Right ventricle myocardium superior (tissue), 1 donor: ENCODE measurements at regions not wholly inside any gene's neighbourhood (a gene's known extent, or its start where the extent isn't known, plus 50 kb on each side); places are given as distances from the start of the nearest gene placed in this dataset.
"Not testable (repeated sequence)": the region's sequence is repeated elsewhere in the genome, so short reads cannot be mapped to it uniquely, and the experiment has no call there.

Experiments used
- ATAC-seq: fragments of 200-7000 bp; cut with Tn5 transposase; one replicate; pipeline ENCODE4 v1.9.1; 2020; ENCODE audit warnings: mild to moderate bottlenecking; ENCODE audit not compliant: poor library complexity
- DNase-seq: peaks from one replicate; pipeline ENCODE4 v3.0.0-alpha.2; 2020
- intact Hi-C: fragments of 100-400 bp; cut with DNase I; formaldehyde crosslinking; loops from one replicate; pipeline ENCODE4 v1.11.2; 2022
- donor health status: DM: no; HTN: yes; CAD: no; lungs with severe emphysema.

GRCh38 chr3:157926822-157927221 lies 179.4 kb downstream of the SHOX2 start:
- ATAC-seq: no peak
- intact Hi-C loops: no loop called here
- no peak for DNase-seq

GRCh38 chr3:157922614-157923013 lies 183.6 kb downstream of the SHOX2 start:
- DNase-seq (no peak), ATAC-seq (no peak)
- intact Hi-C loops: no loop called here

- intact Hi-C loops: no loop called here
- no peak for ATAC-seq
- DNase-seq: no peak
These were observed 184.4 kb downstream of the SHOX2 start for GRCh38 chr3:157921811-157922210.

DNA sequence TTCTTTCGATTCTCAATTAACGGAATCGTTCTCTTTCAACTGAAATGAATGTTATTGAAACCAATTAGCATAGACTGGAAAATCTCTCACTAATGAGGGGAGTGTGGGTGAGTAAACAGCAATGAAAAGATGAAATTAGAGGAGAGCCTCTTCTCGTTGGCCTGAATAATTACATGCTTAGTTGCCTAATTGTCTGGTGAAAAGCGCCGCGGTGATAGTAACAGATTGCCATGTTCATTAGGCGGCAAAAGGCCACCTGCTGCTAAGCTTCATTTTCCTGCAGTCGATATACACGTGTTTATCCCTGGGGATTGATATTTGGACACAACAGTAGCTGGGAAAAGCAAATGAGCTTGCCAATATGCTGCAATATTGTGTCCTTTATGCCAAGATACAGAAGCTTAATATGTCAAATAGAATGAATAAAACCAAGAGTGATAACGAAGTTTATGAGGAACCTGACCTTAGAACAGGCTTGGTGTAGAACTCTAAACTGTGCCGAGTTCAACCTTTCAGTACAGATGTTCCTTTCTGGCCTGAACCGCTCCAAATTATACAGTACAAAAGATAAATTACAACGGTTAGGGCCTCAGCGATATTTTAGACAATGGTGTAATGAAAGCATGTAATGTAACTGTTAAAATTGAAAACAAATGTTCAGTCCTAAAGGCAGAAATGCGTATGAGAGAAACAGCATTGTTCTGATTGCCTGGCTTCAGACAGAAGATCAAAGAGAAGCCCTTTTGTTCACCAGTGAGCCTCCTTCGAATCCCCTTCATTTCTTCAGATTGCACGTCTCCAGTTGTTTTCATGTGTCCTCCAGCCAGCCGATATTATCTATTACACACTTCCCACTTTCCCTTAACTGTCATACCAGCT lies 185.2 kb downstream of the SHOX2 start:
- DNase-seq (no peak), ATAC-seq (no peak)
- intact Hi-C loops: no loop called here

- intact Hi-C loops: no loop called here
- DNase-seq: no peak
These were observed 186.8 kb downstream of the SHOX2 start for GRCh38 chr3:157919319-157919887.

GRCh38 chr3:157918402-157918801 lies 187.8 kb downstream of the SHOX2 start:
- intact Hi-C loops: no loop called here
- no peak for ATAC-seq
- DNase-seq: no peak

More at GRCh38 chr3:157919319-157919887, 186.8 kb downstream of the SHOX2 start:
- ATAC-seq: no peak

GRCh38 chr3:157916672-157917071 lies 189.5 kb downstream of the SHOX2 start:
- DNase-seq: no peak
- intact Hi-C loops: no loop called here
- ATAC-seq: no peak

- no peak for ATAC-seq
- intact Hi-C loops: no loop called here
- DNase-seq: no peak
These were observed 191.3 kb downstream of the SHOX2 start for GRCh38 chr3:157914882-157915281.

DNA sequence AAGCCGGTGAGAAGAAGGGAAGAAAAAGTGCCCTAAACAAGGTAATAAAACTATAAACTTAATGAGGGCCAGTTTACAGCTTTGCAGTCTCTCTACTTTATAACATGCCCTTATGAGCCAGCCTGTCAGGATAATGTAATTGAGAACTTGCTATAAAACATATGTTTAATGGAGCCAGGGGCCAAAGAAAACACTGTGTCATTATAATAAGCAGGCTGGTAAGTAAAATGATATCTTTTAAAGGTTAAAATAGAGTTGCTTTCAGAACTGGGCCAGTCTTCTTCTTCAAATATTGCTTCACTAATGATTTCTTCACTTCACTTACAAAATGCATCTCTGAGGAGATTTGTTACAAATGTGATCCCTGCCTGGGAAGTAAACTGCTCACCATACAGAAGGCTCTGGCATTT lies 192.5 kb downstream of the SHOX2 start:
- DNase-seq: no peak
- intact Hi-C loops: no loop called here
- no peak for ATAC-seq

DNA sequence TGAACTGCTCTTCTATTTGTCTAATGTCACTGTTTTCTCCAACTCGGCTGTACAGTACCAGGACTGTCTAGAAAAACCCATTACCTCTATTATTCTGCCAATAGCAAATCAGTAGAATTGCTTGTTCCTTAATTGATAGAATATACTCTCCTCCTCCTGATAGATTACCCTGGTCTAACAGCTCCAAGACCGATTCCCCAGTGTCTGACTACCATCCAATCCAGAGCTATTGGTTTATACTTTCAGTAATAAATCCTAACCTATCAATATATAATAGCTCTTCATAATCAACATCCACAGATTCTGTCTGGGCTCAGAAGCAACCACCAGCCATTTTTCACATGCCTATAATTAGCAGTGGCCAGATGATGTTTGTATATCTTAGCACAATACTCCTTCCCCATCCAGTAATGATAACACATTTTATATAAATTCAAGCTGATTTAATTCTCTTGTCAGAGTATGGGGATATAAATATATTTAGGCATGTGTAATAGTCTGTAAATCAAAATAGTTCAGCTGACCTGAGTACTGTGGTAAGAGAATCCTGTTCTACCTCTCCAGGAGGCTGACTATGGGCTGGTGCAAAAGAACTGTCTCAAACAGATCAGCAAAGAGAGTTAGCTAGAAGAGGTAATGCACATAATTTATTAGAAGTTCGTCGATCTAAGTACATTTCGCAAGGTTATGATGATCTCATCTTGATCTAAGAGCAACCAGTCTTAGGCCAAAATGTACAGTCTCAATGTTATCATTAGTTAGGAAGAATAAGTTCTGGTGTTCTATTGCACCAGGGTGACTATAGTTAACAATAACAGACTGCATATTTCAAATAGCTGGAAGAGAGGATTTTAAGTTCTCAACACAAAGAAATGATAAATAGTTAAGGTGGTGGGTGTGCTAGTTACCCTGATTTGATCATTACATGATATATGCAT lies 193.4 kb downstream of the SHOX2 start:
- ATAC-seq (no peak), DNase-seq (no peak)
- intact Hi-C loops: no loop called here

- intact Hi-C loops: no loop called here
- no peak for ATAC-seq
- no peak for DNase-seq
These were observed 199.6 kb downstream of the SHOX2 start for GRCh38 chr3:157906627-157907026.

- intact Hi-C loops: no loop called here
- DNase-seq (no peak), ATAC-seq (no peak)
These were observed 200.3 kb downstream of the SHOX2 start for GRCh38 chr3:157905885-157906284.

DNA sequence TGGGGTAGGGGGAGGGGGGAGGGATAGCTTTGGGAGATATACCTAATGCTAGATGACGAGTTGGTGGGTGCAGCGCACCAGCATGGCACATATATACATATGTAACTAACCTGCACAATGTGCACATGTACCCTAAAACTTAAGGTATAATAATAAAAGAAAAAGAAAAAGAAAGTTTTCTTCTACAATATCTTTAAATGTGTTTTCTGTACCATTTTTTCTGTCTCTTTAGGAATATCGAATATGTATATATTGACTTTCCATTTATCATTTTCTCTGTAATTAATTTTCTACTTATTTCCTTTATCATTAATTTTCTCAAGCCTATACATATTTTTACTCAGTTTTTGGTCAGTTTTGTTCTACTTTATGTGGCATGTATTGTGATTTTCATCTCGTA lies 203.5 kb downstream of the SHOX2 start:
- DNase-seq, ATAC-seq, intact Hi-C loops: not testable (repeated sequence)

GRCh38 chr3:157888040-157888439 lies 218.2 kb downstream of the SHOX2 start:
- intact Hi-C loops: no loop called here
- ATAC-seq (no peak), DNase-seq (no peak)

- ATAC-seq: no peak
- intact Hi-C loops: no loop called here
- DNase-seq: no peak
These were observed 229.7 kb downstream of the SHOX2 start for GRCh38 chr3:157876556-157876955.

DNA sequence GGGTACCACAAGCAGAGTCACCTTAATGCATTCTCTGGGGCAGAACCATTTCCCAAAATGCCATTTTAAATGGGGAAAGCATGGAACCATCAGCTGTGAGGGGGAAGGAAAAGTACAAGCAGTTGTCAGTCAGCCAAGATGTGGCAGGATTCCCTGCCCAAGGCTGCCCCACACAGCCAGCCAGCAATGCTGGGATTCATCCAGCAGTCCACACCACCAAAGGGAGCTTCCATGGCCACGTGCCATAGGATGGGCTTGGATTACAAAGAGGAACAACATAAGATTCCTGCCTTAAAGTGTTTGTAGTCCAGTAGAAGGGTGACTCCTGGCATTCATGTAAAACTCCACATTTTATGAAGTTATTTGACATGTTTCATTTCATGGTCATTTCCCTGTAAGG lies 233.3 kb downstream of the SHOX2 start:
- intact Hi-C loops: no loop called here
- DNase-seq (peak; percentile 44), ATAC-seq (no peak)

GRCh38 chr3:157871838-157872460 lies 234.3 kb downstream of the SHOX2 start:
- ATAC-seq (no peak), DNase-seq (no peak)
- intact Hi-C loops: no loop called here

DNA sequence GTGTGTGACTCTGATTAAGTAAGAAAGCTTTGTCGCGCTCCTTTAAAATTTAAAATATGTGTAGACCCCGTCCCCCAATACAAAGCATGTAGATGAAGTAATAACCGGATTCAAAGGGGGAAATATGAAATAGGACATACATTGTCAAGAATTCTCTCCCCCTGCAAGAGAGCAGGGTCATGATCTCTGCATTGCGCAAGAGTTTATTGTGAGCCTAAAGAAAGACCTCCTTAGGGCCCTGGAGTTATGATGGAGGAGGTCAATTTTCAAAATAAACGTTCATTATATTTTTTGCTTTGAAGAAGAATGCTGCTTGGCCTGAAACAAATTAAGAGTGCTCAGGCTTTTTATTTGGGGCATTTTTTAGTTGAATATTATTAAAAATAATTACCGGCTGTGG lies 235.0 kb downstream of the SHOX2 start:
- DNase-seq (no peak), ATAC-seq (no peak)
- intact Hi-C loops: no loop called here

GRCh38 chr3:157868946-157869345 lies 237.3 kb downstream of the SHOX2 start:
- intact Hi-C loops: no loop called here
- no peak for DNase-seq
- ATAC-seq: peak; percentile 78
